Astrocyte of the hippocampus (primary cell): ENCODE measurements at regions not wholly inside any gene's neighbourhood (a gene's known extent, or its start where the extent isn't known, plus 50 kb on each side); places are given as distances from the start of the nearest gene placed in this dataset.
A peak's percentile ranks its signal among the peaks of the same experiment; 100 is the strongest.
"Not testable (repeated sequence)": the region's sequence is repeated elsewhere in the genome, so short reads cannot be mapped to it uniquely, and the experiment has no call there.

ENCODE experiments used
- DNase-seq: peaks from one replicate; pipeline ENCODE4 v3.0.0; 2011; ENCODE audit warnings: low read depth, low spot score

- not testable (repeated sequence) for DNase-seq
Measured at GRCh38 chr2:208685929-208686328, 279.3 kb downstream of the PTH2R start.

- DNase-seq, result no peak
Measured at GRCh38 chr2:208686665-208687064, 280.1 kb downstream of the PTH2R start.

- not testable (repeated sequence) for DNase-seq
Measured at GRCh38 chr2:208687720-208688119, 281.1 kb downstream of the PTH2R start.

- no peak for DNase-seq
Measured at GRCh38 chr2:208698114-208698513, 291.5 kb downstream of the PTH2R start.

- no peak for DNase-seq
Measured at GRCh38 chr2:208708486-208708885, 301.9 kb downstream of the PTH2R start.

- DNase-seq, result no peak
Measured at GRCh38 chr2:208711598-208711997, 305.0 kb downstream of the PTH2R start.

- DNase-seq, result no peak
Measured at GRCh38 chr2:208713066-208713745, 306.6 kb downstream of the PTH2R start.

GRCh38 chr2:208718828-208719227 is 312.2 kb downstream of the PTH2R start:
- DNase-seq, result no peak

- DNase-seq, result no peak
Measured at GRCh38 chr2:208722731-208723130, 316.1 kb downstream of the PTH2R start.

GRCh38 chr2:208725280-208725679 is 318.7 kb downstream of the PTH2R start:
- no peak for DNase-seq

- no peak for DNase-seq
Measured at GRCh38 chr2:208726242-208726641, 319.6 kb downstream of the PTH2R start.

GRCh38 chr2:208751663-208752415 is 345.2 kb downstream of the PTH2R start:
- DNase-seq, result not testable (repeated sequence)

- no peak for DNase-seq
Measured at GRCh38 chr2:208757364-208757763, 350.8 kb downstream of the PTH2R start.

- DNase-seq, result not testable (repeated sequence)
Measured at GRCh38 chr2:208773074-208773473, 366.5 kb downstream of the PTH2R start.

- DNase-seq, result peak; percentile 3
Measured at GRCh38 chr2:208781166-208781565, 374.6 kb downstream of the PTH2R start.

GRCh38 chr2:208782097-208782496 is 375.5 kb downstream of the PTH2R start:
- no peak for DNase-seq

- DNase-seq, result no peak
Measured at GRCh38 chr2:208783184-208783583, 376.6 kb downstream of the PTH2R start.

GRCh38 chr2:208784774-208785173 is 378.2 kb downstream of the PTH2R start:
- not testable (repeated sequence) for DNase-seq

- DNase-seq, result no peak
Measured at GRCh38 chr2:208791257-208791656, 384.7 kb downstream of the PTH2R start.

- DNase-seq, result no peak
Measured at GRCh38 chr2:208792766-208793165, 386.2 kb downstream of the PTH2R start.

- DNase-seq, result no peak
Measured at GRCh38 chr2:208793434-208793833, 386.8 kb downstream of the PTH2R start.

- DNase-seq, result no peak
Measured at GRCh38 chr2:208794288-208794975, 387.8 kb downstream of the PTH2R start.

GRCh38 chr2:208798698-208799097 is 392.1 kb downstream of the PTH2R start:
- DNase-seq, result no peak
